Mesenchymal stem cell (in vitro differentiated cells and primary cell): ENCODE measurements at regions not wholly inside any gene's neighbourhood (a gene's known extent, or its start where the extent isn't known, plus 50 kb on each side); places are given as distances from the start of the nearest gene placed in this dataset.

Source experiments
- DNase-seq: peaks from one replicate; pipeline ENCODE4 v3.0.0-alpha.2; 2013
- H2AFZ ChIP-seq: one replicate; pipeline ENCODE4 v1.6.1; 2013; ENCODE audit warnings: low read depth, mild to moderate bottlenecking, control low read depth, inconsistent platforms, low read length, moderate library complexity
- H2AK5ac ChIP-seq: 2 replicates; pipeline ENCODE4 v1.6.1; 2013; ENCODE audit warnings: low read length, moderate library complexity, mild to moderate bottlenecking, inconsistent platforms; ENCODE audit not compliant: severe bottlenecking
- H2BK120ac ChIP-seq: one replicate; pipeline ENCODE4 v1.6.1; 2013; ENCODE audit warnings: low read depth, mild to moderate bottlenecking, inconsistent platforms, low read length, moderate library complexity
- H2BK12ac ChIP-seq, 2 experiments: one replicate each; pipeline ENCODE4 v1.6.1; 2013; ENCODE audit warnings: inconsistent platforms in 2 of 2, low read length in 2 of 2, mild to moderate bottlenecking in 2 of 2, moderate library complexity in 2 of 2, control low read depth in 1 of 2
- H2BK15ac ChIP-seq: one replicate; pipeline ENCODE4 v1.6.1; 2013; ENCODE audit warnings: mild to moderate bottlenecking, low read depth, inconsistent platforms; ENCODE audit not compliant: poor library complexity, severe bottlenecking
- H2BK5ac ChIP-seq: 2 replicates; pipeline ENCODE4 v1.6.1; 2013; ENCODE audit warnings: low read depth, mild to moderate bottlenecking, low read length, control low read depth, inconsistent platforms; ENCODE audit not compliant: poor library complexity, severe bottlenecking
- H3K14ac ChIP-seq, 2 experiments: one replicate each; pipeline ENCODE4 v1.6.1; 2013; ENCODE audit warnings: inconsistent platforms in 2 of 2, low read length in 2 of 2, control low read depth in 1 of 2, mild to moderate bottlenecking in 1 of 2, moderate library complexity in 1 of 2
- H3K18ac ChIP-seq, 2 experiments: one replicate each; pipeline ENCODE4 v1.6.1; 2013; ENCODE audit warnings: inconsistent platforms in 2 of 2, low read length in 2 of 2, control low read depth in 1 of 2, low read depth in 1 of 2, mild to moderate bottlenecking in 1 of 2
- H3K23ac ChIP-seq, 2 experiments: one replicate each; pipeline ENCODE4 v1.6.1; 2013; ENCODE audit warnings: inconsistent platforms in 2 of 2, low read length in 2 of 2, mild to moderate bottlenecking in 2 of 2, moderate library complexity in 2 of 2, control low read depth in 1 of 2
- H3K27ac ChIP-seq: 2 replicates; pipeline ENCODE4 v1.5.1; 2013; ENCODE audit warnings: mild to moderate bottlenecking, moderate library complexity, low read length, control low read depth, inconsistent platforms; ENCODE audit not compliant: poor library complexity, severe bottlenecking
- H3K27me3 ChIP-seq, 2 experiments: 2 replicates each; pipeline versions ENCODE4 v1.6.1 to v1.7.0; 2013; ENCODE audit warnings: low read length in 2 of 2, mild to moderate bottlenecking in 2 of 2, moderate library complexity in 2 of 2, control low read depth in 1 of 2, inconsistent platforms in 1 of 2; ENCODE audit not compliant: control insufficient read depth in 1 of 2, insufficient read depth in 1 of 2
- H3K36me3 ChIP-seq, 2 experiments: 2 replicates each; pipeline versions ENCODE4 v1.6.1 to v1.7.0; 2013; ENCODE audit warnings: low read length in 2 of 2, control low read depth in 1 of 2, inconsistent platforms in 1 of 2, low read depth in 1 of 2, mild to moderate bottlenecking in 1 of 2; ENCODE audit not compliant: insufficient read depth in 2 of 2, control insufficient read depth in 1 of 2
- H3K4ac ChIP-seq, 2 experiments: one replicate each; pipeline ENCODE4 v1.6.1; 2013; ENCODE audit warnings: inconsistent platforms in 2 of 2, low read length in 2 of 2, mild to moderate bottlenecking in 2 of 2, moderate library complexity in 2 of 2, control low read depth in 1 of 2, low read depth in 1 of 2
- H3K4me1 ChIP-seq: 2 replicates; pipeline ENCODE4 v1.6.1; 2013; ENCODE audit warnings: low read depth, low read length, control low read depth; ENCODE audit not compliant: control insufficient read depth, insufficient read depth
- H3K4me2 ChIP-seq: 2 replicates; pipeline ENCODE4 v1.6.1; 2013; ENCODE audit warnings: low read length, mild to moderate bottlenecking, inconsistent platforms; ENCODE audit not compliant: poor library complexity, severe bottlenecking
- H3K4me3 ChIP-seq, 2 experiments: 2 replicates each; pipeline versions ENCODE4 v1.5.1 to v1.7.0; 2013; ENCODE audit warnings: low read length in 2 of 2, mild to moderate bottlenecking in 2 of 2, control low read depth in 1 of 2, low read depth in 1 of 2; ENCODE audit not compliant: insufficient read depth in 1 of 2
- H3K79me1 ChIP-seq: replicated peaks from 2 replicates; pipeline ENCODE4 v1.6.1; 2013; ENCODE audit warnings: mild to moderate bottlenecking, control low read depth, low read length, inconsistent platforms; ENCODE audit not compliant: poor library complexity, severe bottlenecking
- H3K9ac ChIP-seq: 2 replicates; pipeline ENCODE4 v1.7.0; 2013; ENCODE audit warnings: mild to moderate bottlenecking, low read length, moderate library complexity
- H3K9me3 ChIP-seq: 2 replicates; pipeline ENCODE4 v1.7.0; 2013; ENCODE audit warnings: mild to moderate bottlenecking, low read length; ENCODE audit not compliant: control insufficient read depth
- H4K8ac ChIP-seq: one replicate; pipeline ENCODE4 v1.6.1; 2013; ENCODE audit warnings: inconsistent platforms, mild to moderate bottlenecking, low read length, moderate library complexity
- H4K91ac ChIP-seq: one replicate; pipeline ENCODE4 v1.6.1; 2013; ENCODE audit warnings: mild to moderate bottlenecking, low read length, inconsistent platforms
- WGBS: methylation state at CpG from one replicate; pipeline ENCODE4 v1.1.7; 2013; ENCODE audit warnings: mixed read lengths; 5-methylcytosine and 5-hydroxymethylcytosine counted together

- Histone ChIP-seq H3K4ac (no peak overlapping the region), H4K91ac (no peak overlapping the region), H2AFZ (no peak overlapping the region), H3K79me1 (no peaks in the 10 kb centered on the region), H3K27me3 (no peaks in the 10 kb centered on the region), H3K4me3 (no peak overlapping the region), H2BK120ac (no peak overlapping the region), H3K27ac (no peak overlapping the region), H3K9ac (no peak overlapping the region), H3K23ac (no peak overlapping the region), H3K18ac (no peak overlapping the region), H3K14ac (no peak overlapping the region), H2BK15ac (no peak overlapping the region), H2BK12ac (no peak overlapping the region), H2AK5ac (no peak overlapping the region), H3K4me1 (no peaks in the 10 kb centered on the region), H3K4me2 (no peak overlapping the region), H2BK5ac (no peak overlapping the region), H3K36me3 (no peaks in the 10 kb centered on the region), H4K8ac (no peak overlapping the region), H3K9me3 (no peaks in the 10 kb centered on the region)
- WGBS, result 100% methylated on average over 3 of the region's 4 CpGs
- DNase-seq, result no peak
Measured at GRCh38 chrX:16311671-16312070, 144.4 kb downstream of the MAGEB17 start.

DNA sequence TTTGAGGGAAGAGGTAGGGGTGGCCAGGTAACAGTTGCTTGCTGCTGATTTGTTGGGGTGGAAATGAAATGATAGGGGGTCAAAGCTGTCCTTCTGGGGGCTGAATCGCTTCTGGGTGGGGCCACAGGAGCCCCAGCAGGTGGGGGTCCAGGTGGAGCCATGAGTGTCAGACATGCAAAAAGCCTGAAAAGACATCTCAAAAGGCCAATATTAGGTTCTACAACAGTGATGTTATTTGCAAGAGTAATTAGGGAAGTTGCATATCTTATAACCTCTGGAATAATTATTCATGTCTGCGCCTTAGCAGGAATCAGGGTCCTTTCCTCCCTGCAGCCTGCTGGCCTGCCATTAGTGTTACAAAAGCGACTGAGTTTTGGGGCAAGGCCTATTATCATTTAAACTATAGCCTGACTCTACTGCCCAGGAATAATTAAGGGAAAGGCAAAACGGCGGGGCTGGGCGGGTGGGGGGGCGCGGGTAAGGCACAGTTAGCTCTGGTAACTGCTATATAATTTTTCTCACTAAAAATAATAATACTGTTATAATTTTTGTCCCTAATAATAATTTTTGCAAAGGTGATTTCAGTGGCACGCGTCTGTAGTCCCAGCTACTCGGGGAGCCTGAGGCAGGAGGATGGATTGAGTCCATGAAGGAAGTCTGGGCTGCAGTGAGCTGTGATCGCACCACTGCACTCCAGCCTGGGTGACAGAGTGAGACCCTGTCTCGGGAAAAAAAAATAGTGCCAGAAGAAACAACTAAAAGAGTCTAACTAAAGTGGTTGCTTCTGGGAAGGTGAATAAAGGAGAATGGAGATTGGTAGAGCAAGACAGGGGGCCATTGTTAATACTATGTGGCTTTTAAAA lies 145.7 kb downstream of the MAGEB17 start:
- 86% methylated on average over 7 of the region's 13 CpGs for WGBS

DNA sequence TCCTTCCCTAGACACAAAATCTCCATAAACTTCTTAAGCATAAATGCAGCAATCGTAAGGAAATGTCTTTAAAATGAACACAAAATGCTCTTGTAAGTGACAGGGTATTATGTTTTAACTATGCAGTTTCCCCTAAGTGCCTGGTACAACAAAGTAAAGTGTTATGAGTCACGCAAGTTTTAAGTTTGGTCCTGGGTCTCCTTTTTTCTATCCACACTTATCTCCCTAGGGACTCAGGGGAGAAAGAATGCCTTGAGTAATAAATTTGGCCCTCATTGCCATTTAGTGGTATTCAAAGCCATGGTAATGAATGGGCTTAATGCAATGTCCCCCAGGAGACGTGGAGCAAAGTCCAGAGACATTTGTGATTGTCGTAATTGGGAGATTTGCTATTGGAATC lies 149.1 kb downstream of the MAGEB17 start:
- H3K9ac ChIP-seq, result no peak overlapping the region
- no peak overlapping the region for H3K4me2 ChIP-seq
- no peak overlapping the region for H2BK120ac ChIP-seq
- H3K79me1 ChIP-seq, result no peaks in the 10 kb centered on the region
- no peak overlapping the region for H2AK5ac ChIP-seq
- H3K9me3 ChIP-seq, result no peaks in the 10 kb centered on the region
- H2BK15ac ChIP-seq, result no peak overlapping the region
- no peak overlapping the region for H3K23ac ChIP-seq
- no peak overlapping the region for H3K4ac ChIP-seq
- H3K4me1 ChIP-seq, result peaks cover 1% of the 10 kb centered on the region
- H4K91ac ChIP-seq, result no peak overlapping the region
- H3K18ac ChIP-seq, result no peak overlapping the region
- WGBS, result no CpG with 5 or more reads among the region's 4 CpGs
- H3K27me3 ChIP-seq, result no peaks in the 10 kb centered on the region
- H2AFZ ChIP-seq, result no peak overlapping the region
- H2BK12ac ChIP-seq, result no peak overlapping the region
- no peak overlapping the region for H3K4me3 ChIP-seq
- no peak overlapping the region for H3K14ac ChIP-seq
- H3K36me3 ChIP-seq, result no peaks in the 10 kb centered on the region
- no peak overlapping the region for H4K8ac ChIP-seq
- no peak overlapping the region for H3K27ac ChIP-seq
- H2BK5ac ChIP-seq, result no peak overlapping the region
- no peak for DNase-seq

More for the DNA sequence above, 145.7 kb downstream of the MAGEB17 start:
- Histone ChIP-seq H4K8ac (no peak overlapping the region), H4K91ac (no peak overlapping the region), H3K27ac (no peak overlapping the region), H3K14ac (no peak overlapping the region), H2BK5ac (no peak overlapping the region), H2BK15ac (no peak overlapping the region), H3K18ac (no peak overlapping the region), H3K9ac (no peak overlapping the region), H3K27me3 (no peaks in the 10 kb centered on the region), H2AK5ac (no peak overlapping the region), H3K9me3 (no peaks in the 10 kb centered on the region), H3K79me1 (no peaks in the 10 kb centered on the region), H3K4ac (no peak overlapping the region), H3K23ac (no peak overlapping the region), H3K4me3 (no peak overlapping the region), H3K36me3 (no peaks in the 10 kb centered on the region), H3K4me1 (no peaks in the 10 kb centered on the region), H2BK12ac (no peak overlapping the region), H2BK120ac (no peak overlapping the region), H2AFZ (no peak overlapping the region), H3K4me2 (no peak overlapping the region)
- DNase-seq, result no peak

- Histone ChIP-seq H3K79me1 (no peaks in the 10 kb centered on the region), H3K4me3 (no peak overlapping the region), H3K27ac (peak overlapping the region; percentile 53), H3K4ac (no peak overlapping the region), H3K27me3 (no peaks in the 10 kb centered on the region), H2AFZ (no peak overlapping the region), H4K91ac (no peak overlapping the region), H3K4me2 (no peak overlapping the region), H2BK120ac (no peak overlapping the region), H4K8ac (no peak overlapping the region), H3K36me3 (no peaks in the 10 kb centered on the region), H2BK15ac (no peak overlapping the region), H2BK12ac (no peak overlapping the region), H3K23ac (no peak overlapping the region), H2BK5ac (no peak overlapping the region), H2AK5ac (no peak overlapping the region), H3K9ac (no peak overlapping the region), H3K14ac (no peak overlapping the region), H3K4me1 (peaks cover 1% of the 10 kb centered on the region), H3K9me3 (no peaks in the 10 kb centered on the region), H3K18ac (no peak overlapping the region)
- DNase-seq, result peak; percentile 57
- 65% methylated on average over 2 of the region's 2 CpGs for WGBS
Measured at GRCh38 chrX:16319929-16320328, 152.6 kb downstream of the MAGEB17 start.
